ENCODE measurements at regions not wholly inside any gene's neighbourhood (a gene's known extent, or its start where the extent isn't known, plus 50 kb on each side); places are given as distances from the start of the nearest gene placed in this dataset.

- TF ChIP-seq CTCF (conservative IDR thresholded peaks at IDR 0.05; ENCODE audit: low read length) (no peak), EZH2phosphoT487 (IDR thresholded peaks at IDR 0.05; ENCODE audit: borderline replicate concordance, low read depth, low read length) (no peak)
Measured at GRCh38 chr10:61346796-61347413, 106.3 kb downstream of the TMEM26 start.

Data from OCI-LY7 (cell line).